ENCODE measurements at regions not wholly inside any gene's neighbourhood (a gene's known extent, or its start where the extent isn't known, plus 50 kb on each side); places are given as distances from the start of the nearest gene placed in this dataset.

DNA sequence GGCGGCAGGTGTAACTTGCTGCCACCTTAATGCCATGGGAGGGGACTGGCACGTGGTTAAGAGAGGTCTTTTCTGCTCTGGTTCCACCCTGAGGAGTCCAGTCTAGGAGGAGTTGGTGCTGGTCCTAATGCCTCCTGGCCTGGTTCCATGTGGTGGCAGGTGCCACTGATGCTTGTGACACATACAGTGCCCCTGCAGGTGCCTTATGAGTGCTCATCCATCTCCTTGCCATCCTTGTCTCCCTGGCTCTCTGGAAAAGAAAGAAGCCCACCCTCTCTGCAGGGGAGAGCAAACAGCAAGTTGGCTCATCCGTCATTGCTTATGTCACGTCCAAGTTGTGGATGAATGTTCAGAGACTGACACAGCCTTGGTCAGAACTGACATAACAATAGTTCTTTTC, 175.8 kb upstream of the DPH6 start:
- DNase-seq: no peak
- Mint-ChIP-seq H3K27ac (no peak overlapping the region), H3K4me3 (no peak overlapping the region), H3K9me3 (ENCODE audit: low read depth) (peaks cover 1% of the 10 kb centered on the region), H3K36me3 (ENCODE audit: low read depth) (no peaks in the 10 kb centered on the region), H3K4me1 (no peaks in the 10 kb centered on the region), H3K27me3 (peaks cover 6% of the 10 kb centered on the region)
- ATAC-seq: no peak
- ChIA-PET CTCF (no interaction called here), POLR2A (no interaction called here)
- intact Hi-C loops (cut with DNase I, micrococcal nuclease): no loop called here

- ChIA-PET CTCF (no interaction called here), POLR2A (no interaction called here)
- ATAC-seq (no peak), DNase-seq (no peak)
- Mint-ChIP-seq H3K4me1 (no peaks in the 10 kb centered on the region), H3K27ac (no peak overlapping the region), H3K36me3 (ENCODE audit: low read depth) (no peaks in the 10 kb centered on the region), H3K4me3 (no peak overlapping the region), H3K9me3 (ENCODE audit: low read depth) (peaks cover 1% of the 10 kb centered on the region), H3K27me3 (peaks cover 6% of the 10 kb centered on the region)
- intact Hi-C loops (cut with DNase I, micrococcal nuclease): no loop called here
Observed at GRCh38 chr15:35722501-35722900, 176.5 kb upstream of the DPH6 start.

GRCh38 chr15:35723120-35723847, 177.3 kb upstream of the DPH6 start:
- DNase-seq: no peak
- POLR2A ChIA-PET: no interaction called here
- ATAC-seq: no peak
- Mint-ChIP-seq H3K27ac (no peak overlapping the region), H3K9me3 (ENCODE audit: low read depth) (no peaks in the 10 kb centered on the region), H3K36me3 (ENCODE audit: low read depth) (no peaks in the 10 kb centered on the region), H3K4me1 (no peaks in the 10 kb centered on the region), H3K27me3 (peaks cover 4% of the 10 kb centered on the region), H3K4me3 (no peak overlapping the region)
- intact Hi-C loops (cut with DNase I, micrococcal nuclease): no loop called here
- CTCF ChIA-PET: no interaction called here

DNA sequence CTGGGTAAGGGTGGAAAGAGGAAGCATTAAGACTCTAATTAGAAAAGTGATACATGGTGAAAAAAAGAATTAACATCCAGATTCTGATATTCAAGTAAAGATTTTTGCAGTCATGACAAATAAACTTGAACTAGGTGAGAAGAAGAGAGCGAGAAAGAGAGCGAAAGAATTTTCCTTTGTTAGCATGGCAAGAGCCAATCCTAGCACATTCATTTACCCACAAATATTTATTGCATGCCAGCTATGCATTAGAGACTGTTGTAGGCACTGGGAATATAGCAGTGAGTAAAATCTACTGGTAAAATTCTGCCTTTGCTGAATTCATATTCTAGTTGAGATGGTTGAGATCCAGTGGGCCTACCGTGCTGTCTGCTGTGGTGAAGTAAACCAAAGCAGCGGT, 177.9 kb upstream of the DPH6 start:
- intact Hi-C loops (cut with DNase I, micrococcal nuclease): no loop called here
- H3K4me1 Mint-ChIP-seq: no peaks in the 10 kb centered on the region
- POLR2A ChIA-PET: no interaction called here

DNA sequence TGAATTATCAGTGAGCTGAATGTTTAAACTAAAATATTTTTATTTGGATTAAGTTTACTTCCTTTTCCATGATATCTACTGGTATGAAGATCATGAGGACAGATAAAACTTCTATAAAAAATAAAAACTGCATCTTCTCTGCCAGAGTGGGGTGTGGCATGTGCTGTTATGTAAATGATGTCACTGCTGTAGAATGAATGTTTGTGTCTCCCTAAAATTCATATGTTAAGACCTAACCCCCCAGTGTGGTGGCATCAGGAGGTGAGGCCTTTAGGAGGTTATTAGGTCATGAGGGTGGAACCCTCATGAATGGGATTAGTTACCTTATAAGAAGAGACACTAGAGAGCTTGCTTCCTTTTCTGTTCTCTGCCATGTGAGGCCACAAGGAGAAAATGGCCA, 178.7 kb upstream of the DPH6 start:
- Mint-ChIP-seq H3K4me3 (no peak overlapping the region), H3K4me1 (no peaks in the 10 kb centered on the region), H3K27me3 (peaks cover 2% of the 10 kb centered on the region), H3K9me3 (ENCODE audit: low read depth) (no peaks in the 10 kb centered on the region), H3K27ac (no peak overlapping the region), H3K36me3 (ENCODE audit: low read depth) (no peaks in the 10 kb centered on the region)
- intact Hi-C loops (cut with DNase I, micrococcal nuclease): no loop called here
- DNase-seq: no peak
- no peak for ATAC-seq
- CTCF ChIA-PET: no interaction called here
- POLR2A ChIA-PET: no interaction called here

More for the DNA sequence above, 177.9 kb upstream of the DPH6 start:
- CTCF ChIA-PET: no interaction called here
- H3K4me3 Mint-ChIP-seq: no peak overlapping the region
- H3K9me3 Mint-ChIP-seq (ENCODE audit: low read depth): no peaks in the 10 kb centered on the region
- no peak overlapping the region for H3K27ac Mint-ChIP-seq
- no peak for ATAC-seq
- peaks cover 2% of the 10 kb centered on the region for H3K27me3 Mint-ChIP-seq
- DNase-seq: no peak
- H3K36me3 Mint-ChIP-seq (ENCODE audit: low read depth): no peaks in the 10 kb centered on the region

DNA sequence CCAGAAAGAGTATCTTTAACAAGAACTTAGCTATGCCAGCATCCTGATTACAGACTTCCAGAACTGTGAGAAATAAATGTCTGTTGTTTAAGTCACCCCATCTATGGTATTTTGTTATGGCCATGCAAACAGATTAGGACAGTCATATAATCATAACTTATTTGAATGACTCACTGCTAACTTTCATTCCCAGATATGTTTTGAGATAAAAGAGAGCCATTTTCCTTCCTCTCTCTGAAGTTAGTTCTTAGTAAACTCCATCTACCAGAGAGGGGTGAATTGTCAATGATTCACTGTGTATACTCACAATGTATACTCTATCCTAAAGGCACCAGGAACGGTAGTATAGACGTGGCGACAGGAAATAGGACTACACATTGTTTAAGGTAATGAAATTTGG, 179.4 kb upstream of the DPH6 start:
- Mint-ChIP-seq H3K9me3 (ENCODE audit: low read depth) (no peaks in the 10 kb centered on the region), H3K4me3 (no peak overlapping the region), H3K4me1 (no peaks in the 10 kb centered on the region), H3K27ac (no peak overlapping the region), H3K36me3 (ENCODE audit: low read depth) (no peaks in the 10 kb centered on the region), H3K27me3 (peaks cover 2% of the 10 kb centered on the region)
- CTCF ChIA-PET: no interaction called here
- intact Hi-C loops (cut with DNase I, micrococcal nuclease): no loop called here
- POLR2A ChIA-PET: no interaction called here
- ATAC-seq: no peak
- no peak for DNase-seq

DNA sequence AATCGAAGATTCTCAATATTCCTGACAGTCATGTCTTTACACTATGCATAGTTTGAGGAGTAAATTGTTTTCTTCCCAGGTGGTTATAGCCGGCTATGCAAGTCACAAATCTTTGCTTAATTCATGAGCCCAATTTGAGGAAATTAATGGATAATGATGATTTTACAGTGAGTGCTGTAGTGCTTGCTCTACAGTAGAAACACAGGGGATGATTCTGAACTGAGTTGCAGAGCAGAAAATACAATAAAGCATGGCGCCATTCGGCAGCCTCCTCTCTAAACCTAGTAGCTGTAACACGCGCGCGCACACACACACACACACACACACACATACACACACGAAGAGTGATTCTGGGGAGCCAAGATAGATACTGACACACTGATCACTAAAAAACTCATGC, 181.7 kb upstream of the DPH6 start:
- Mint-ChIP-seq H3K4me3 (no peak overlapping the region), H3K9me3 (ENCODE audit: low read depth) (no peaks in the 10 kb centered on the region), H3K27ac (no peak overlapping the region), H3K27me3 (peaks cover 7% of the 10 kb centered on the region), H3K36me3 (ENCODE audit: low read depth) (no peaks in the 10 kb centered on the region), H3K4me1 (no peaks in the 10 kb centered on the region)
- ChIA-PET POLR2A (no interaction called here), CTCF (no interaction called here)
- intact Hi-C loops (cut with DNase I, micrococcal nuclease): no loop called here
- no peak for DNase-seq
- ATAC-seq: no peak

DNA sequence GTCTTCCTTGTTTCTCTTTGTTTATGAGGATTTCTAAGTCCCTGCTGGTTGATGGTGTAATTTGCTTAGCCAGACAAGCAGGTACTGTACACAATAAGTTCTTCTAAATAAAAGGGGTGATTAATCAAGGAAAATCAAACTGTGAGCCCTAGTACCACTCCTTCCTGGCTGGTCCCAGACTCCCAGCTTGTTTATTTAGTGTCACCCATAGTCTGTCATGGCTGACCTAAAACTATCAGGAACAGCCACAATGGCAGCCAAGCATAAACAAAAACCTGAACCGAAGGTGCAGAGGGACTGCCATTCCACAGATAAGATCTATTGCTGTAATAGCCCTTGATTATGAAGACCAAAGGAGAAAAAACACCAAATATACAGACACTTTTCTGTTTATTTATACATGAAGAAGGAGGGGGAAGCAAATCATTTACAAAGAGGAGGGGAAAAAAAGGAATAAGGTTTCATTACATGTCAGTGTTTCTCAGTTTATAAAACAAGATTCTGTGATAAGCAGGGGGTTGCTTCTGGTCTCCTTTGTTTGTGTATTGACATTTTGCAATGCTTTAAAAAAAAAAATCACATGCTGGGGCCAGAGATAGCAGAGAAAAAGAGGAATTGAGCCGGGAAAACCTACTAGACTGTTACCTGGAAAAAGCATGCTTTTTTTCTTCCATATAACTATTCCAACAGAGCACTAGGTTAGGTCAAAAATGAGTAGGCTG, 182.4 kb upstream of the DPH6 start:
- Mint-ChIP-seq H3K4me1 (no peaks in the 10 kb centered on the region), H3K4me3 (no peak overlapping the region), H3K9me3 (ENCODE audit: low read depth) (no peaks in the 10 kb centered on the region), H3K36me3 (ENCODE audit: low read depth) (no peaks in the 10 kb centered on the region), H3K27ac (no peak overlapping the region), H3K27me3 (peaks cover 7% of the 10 kb centered on the region)
- ChIA-PET CTCF (no interaction called here), POLR2A (no interaction called here)
- DNase-seq (no peak), ATAC-seq (no peak)
- intact Hi-C loops (cut with DNase I, micrococcal nuclease): no loop called here

- H3K36me3 Mint-ChIP-seq (ENCODE audit: low read depth): no peaks in the 10 kb centered on the region
- H3K4me3 Mint-ChIP-seq: no peak overlapping the region
- H3K9me3 Mint-ChIP-seq (ENCODE audit: low read depth): no peaks in the 10 kb centered on the region
- intact Hi-C loops (cut with DNase I, micrococcal nuclease): no loop called here
- POLR2A ChIA-PET: no interaction called here
- H3K27ac Mint-ChIP-seq: no peak overlapping the region
- CTCF ChIA-PET: interaction anchor here (2.1 kb wide), 1 partner anchor 15 kb away, joined by 6 read pairs; no protein-coding TSS in a partner anchor
- H3K27me3 Mint-ChIP-seq: peaks cover 2% of the 10 kb centered on the region
- H3K4me1 Mint-ChIP-seq: no peaks in the 10 kb centered on the region
- ATAC-seq (no peak), DNase-seq (no peak)
Observed at GRCh38 chr15:35736150-35736549, 190.2 kb upstream of the DPH6 start.

DNA sequence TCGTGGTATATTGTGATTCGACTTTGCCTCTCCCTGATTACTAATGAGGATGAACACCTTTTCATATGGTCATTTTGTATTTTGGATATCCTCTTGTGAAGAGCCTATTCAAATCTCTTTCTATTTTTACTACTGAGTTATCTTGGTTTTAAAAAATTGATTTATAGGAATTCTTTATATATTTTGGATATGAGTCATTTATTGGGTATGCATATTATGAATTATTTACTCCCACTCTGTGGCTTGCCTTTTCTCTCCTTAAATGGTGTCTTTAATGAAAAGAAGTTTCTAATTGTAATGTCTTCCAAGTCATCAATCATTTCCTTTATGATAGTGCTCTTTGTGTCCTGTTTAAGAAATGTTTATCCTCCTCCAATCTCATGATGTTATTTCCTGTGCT, 191.5 kb upstream of the DPH6 start:
- H3K4me1 Mint-ChIP-seq: no peaks in the 10 kb centered on the region
- ATAC-seq (no peak), DNase-seq (no peak)
- no peaks in the 10 kb centered on the region for H3K36me3 Mint-ChIP-seq (ENCODE audit: low read depth)
- no peaks in the 10 kb centered on the region for H3K27me3 Mint-ChIP-seq
- no peaks in the 10 kb centered on the region for H3K9me3 Mint-ChIP-seq (ENCODE audit: low read depth)
- intact Hi-C loops (cut with DNase I, micrococcal nuclease): no loop called here
- no peak overlapping the region for H3K4me3 Mint-ChIP-seq
- CTCF ChIA-PET: interaction anchor here (0.7 kb wide), 1 partner anchor 181 kb away, joined by 3 read pairs; no protein-coding TSS in a partner anchor
- no peak overlapping the region for H3K27ac Mint-ChIP-seq
- POLR2A ChIA-PET: no interaction called here

DNA sequence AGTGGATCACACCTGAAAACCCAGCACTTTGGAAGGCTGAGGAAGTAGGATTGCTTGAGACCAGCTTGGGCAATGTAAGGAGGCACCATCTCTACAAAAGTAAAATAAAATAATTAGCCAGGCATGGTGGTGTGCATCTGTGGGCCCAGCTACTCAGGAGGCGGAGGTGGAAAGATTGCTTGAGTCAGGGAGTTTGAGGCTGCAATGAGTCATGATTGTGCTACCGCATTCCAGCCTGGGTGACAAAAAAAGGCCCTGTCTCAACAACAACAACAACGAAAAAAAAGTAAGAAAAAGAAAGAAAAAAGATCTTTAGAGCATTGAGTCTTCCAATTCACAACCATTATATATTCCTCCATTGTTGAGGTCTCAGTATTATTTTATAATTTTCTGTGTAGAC, 192.4 kb upstream of the DPH6 start:
- intact Hi-C loops (cut with DNase I, micrococcal nuclease): no loop called here

GRCh38 chr15:35740761-35741160, 194.8 kb upstream of the DPH6 start:
- ChIA-PET CTCF (interaction anchor here (3.4 kb wide), 1 partner anchor 11 kb away, joined by 12 read pairs; no protein-coding TSS in a partner anchor), POLR2A (no interaction called here)
- DNase-seq (no peak), ATAC-seq (no peak)
- Mint-ChIP-seq H3K27ac (no peak overlapping the region), H3K4me1 (no peaks in the 10 kb centered on the region), H3K36me3 (ENCODE audit: low read depth) (no peaks in the 10 kb centered on the region), H3K27me3 (peaks cover 5% of the 10 kb centered on the region), H3K9me3 (ENCODE audit: low read depth) (no peaks in the 10 kb centered on the region), H3K4me3 (no peak overlapping the region)
- intact Hi-C loops (cut with DNase I, micrococcal nuclease): no loop called here

More for the DNA sequence above, 192.4 kb upstream of the DPH6 start:
- ATAC-seq: no peak
- Mint-ChIP-seq H3K4me1 (no peaks in the 10 kb centered on the region), H3K9me3 (ENCODE audit: low read depth) (no peaks in the 10 kb centered on the region), H3K27ac (no peak overlapping the region), H3K27me3 (peaks cover 1% of the 10 kb centered on the region), H3K36me3 (ENCODE audit: low read depth) (no peaks in the 10 kb centered on the region), H3K4me3 (no peak overlapping the region)
- CTCF ChIA-PET: interaction anchor here (0.7 to 3.4 kb wide), 2 partner anchors 14 to 180 kb away, joined by 3 to 12 read pairs; no protein-coding TSS in a partner anchor
- POLR2A ChIA-PET: no interaction called here
- DNase-seq: no peak

Data from activated CD4-positive, alpha-beta T cell treated with anti-CD3 and anti-CD28 coated beads for 36 hours (primary cell).